GM12878 (cell line): ENCODE measurements at regions not wholly inside any gene's neighbourhood (a gene's known extent, or its start where the extent isn't known, plus 50 kb on each side); places are given as distances from the start of the nearest gene placed in this dataset.

Source experiments
- ATAC-seq: fragments of 200-7000 bp; cut with Tn5 transposase; 3 replicates; pipeline ENCODE4 v1.9.1; 2020; ENCODE audit warnings: mild to moderate bottlenecking, moderate library complexity
- BruUV-seq: library from RNA; stranded (reverse); fragments of 400-500 nt; replicated peaks from 2 replicates; lab custom pipeline; 2021; lab: Mats Ljungman, UMichigan
- CTCF ChIA-PET: fragments of 300-600 bp; sonication (Branson Sonifier 250); formaldehyde crosslinking; extraction: SDS; loops from one replicate; lab custom pipeline; 2021; ENCODE audit warnings: inconsistent platforms; lab: Yijun Ruan, JAX
- POLR2A ChIA-PET: fragments of 350-600 bp; formaldehyde crosslinking; extraction: SDS; loops from one replicate; lab custom pipeline; 2021; ENCODE audit warnings: inconsistent platforms; lab: Charles Lee
- RAD21 ChIA-PET: fragments of 300-600 bp; sonication (Branson Sonifier 250); formaldehyde crosslinking; loops from one replicate; lab custom pipeline; 2023; ENCODE audit warnings: antibody characterized with exemption; ENCODE audit not compliant: unreplicated experiment; lab: Charles Lee
- SMC1A ChIA-PET: fragments of 300-600 bp; sonication (Branson Sonifier 250); formaldehyde crosslinking; loops from one replicate; lab custom pipeline; 2023; ENCODE audit not compliant: unreplicated experiment, uncharacterized antibody; lab: Charles Lee
- DNase-seq: peaks from one replicate; pipeline ENCODE4 v3.0.0-alpha.2; 2011; ENCODE audit warnings: low read depth, low spot score
- FAIRE-seq: peaks from 3 replicates; lab custom pipeline; 2011; peaks lifted over from hg19 to GRCh38; lab: Jason Lieb, UNC
- H2AFZ ChIP-seq: 2 replicates; pipeline ENCODE4 v1.6.0; 2011; ENCODE audit warnings: low read depth, low read length, control low read depth; ENCODE audit not compliant: control insufficient read depth
- H3K27ac ChIP-seq: 2 replicates; pipeline ENCODE4 v1.5.1; 2011; ENCODE audit warnings: control low read depth; ENCODE audit not compliant: control insufficient read depth, insufficient read depth
- H3K27me3 ChIP-seq, 2 experiments: replicated peaks in 1 of 2; 2 replicates each; pipeline versions ENCODE4 v1.6.0 to v1.6.1; 2011; ENCODE audit warnings: low read length in 1 of 2; ENCODE audit not compliant: control insufficient read depth in 2 of 2, insufficient read depth in 2 of 2
- H3K36me3 ChIP-seq, 2 experiments: 2 replicates each; pipeline ENCODE4 v1.5.1; 2011; ENCODE audit warnings: low read length in 1 of 2; ENCODE audit not compliant: control insufficient read depth in 2 of 2, insufficient read depth in 2 of 2
- H3K4me1 ChIP-seq: 2 replicates; pipeline ENCODE4 v1.6.1; 2011; ENCODE audit warnings: mild to moderate bottlenecking, low read length, moderate library complexity, mixed read lengths; ENCODE audit not compliant: control insufficient read depth, insufficient read depth
- H3K4me2 ChIP-seq: 2 replicates; pipeline ENCODE4 v1.6.0; 2011; ENCODE audit warnings: control low read depth; ENCODE audit not compliant: control insufficient read depth, insufficient read depth
- H3K4me3 ChIP-seq: fragments of 200-600 bp; sonication (generic); 2 replicates; pipeline ENCODE4 v1.5.1; 2016
- H3K79me2 ChIP-seq: 2 replicates; pipeline ENCODE4 v1.6.0; 2011; ENCODE audit warnings: low read length; ENCODE audit not compliant: control insufficient read depth, insufficient read depth
- H3K9ac ChIP-seq: 2 replicates; pipeline ENCODE4 v1.8.0; 2011; ENCODE audit warnings: low read length, control low read depth, mixed read lengths; ENCODE audit not compliant: control insufficient read depth, insufficient read depth
- H3K9me3 ChIP-seq: replicated peaks from 3 replicates; pipeline ENCODE4 v1.5.1; 2011; ENCODE audit warnings: mild to moderate bottlenecking, low read length; ENCODE audit not compliant: control insufficient read depth, insufficient read depth
- H4K20me1 ChIP-seq: 2 replicates; pipeline ENCODE4 v1.6.0; 2011; ENCODE audit not compliant: control insufficient read depth, insufficient read depth
- BHLHE40 ChIP-seq, 2 experiments: fragments of 450-650 bp in 1 of 2; IDR thresholded peaks; 2 replicates each; pipeline ENCODE4 v1.6.1; 2011 to 2017; ENCODE audit warnings: low read depth in 2 of 2, borderline replicate concordance in 1 of 2, improper control_type of control experiment in 1 of 2, low read length in 1 of 2, mild to moderate bottlenecking in 1 of 2
- DPF2 ChIP-seq: fragments of 450-650 bp; IDR thresholded peaks from 2 replicates; pipeline ENCODE4 v1.6.1; 2017; ENCODE audit warnings: mild to moderate bottlenecking
- EED ChIP-seq: sonication (generic); IDR thresholded peaks from 2 replicates; pipeline ENCODE4 v1.6.1; 2016; ENCODE audit warnings: antibody characterized with exemption, low read depth
- IKZF1 ChIP-seq: fragments of 450-650 bp; conservative IDR thresholded peaks from 2 replicates; pipeline ENCODE4 v1.6.1; 2017; ENCODE audit warnings: antibody characterized with exemption, mild to moderate bottlenecking
- IKZF2 ChIP-seq, 2 experiments: fragments of 450-650 bp; IDR thresholded peaks; 2 replicates each; pipeline ENCODE4 v1.6.1; 2017; ENCODE audit warnings: mild to moderate bottlenecking in 2 of 2, moderate library complexity in 2 of 2
- NR2F1 ChIP-seq: fragments of 450-650 bp; conservative IDR thresholded peaks from 2 replicates; pipeline ENCODE4 v1.6.1; 2017; ENCODE audit warnings: mild to moderate bottlenecking
- RAD51 ChIP-seq: fragments of 450-650 bp; IDR thresholded peaks from 2 replicates; pipeline ENCODE4 v1.6.1; 2016; ENCODE audit warnings: moderate library complexity, mild to moderate bottlenecking, inconsistent platforms
- RBBP5 ChIP-seq: fragments of 200-600 bp; sonication (generic); conservative IDR thresholded peaks from 2 replicates; pipeline ENCODE4 v1.6.1; 2016
- RUNX3 ChIP-seq: IDR thresholded peaks from 2 replicates; pipeline ENCODE4 v1.6.1; 2012; ENCODE audit warnings: low read length, inconsistent platforms
- SMAD5 ChIP-seq: IDR thresholded peaks from 2 replicates; pipeline ENCODE4 v1.6.1; 2016; ENCODE audit warnings: antibody characterized with exemption, low read depth
- WGBS: methylation state at CpG from one replicate; pipeline ENCODE4 v1.1.6; 2016; ENCODE audit warnings: low lambda C conversion rate; ENCODE audit not compliant: insufficient replicate concordance, insufficient coverage; ENCODE audit errors: missing lambda C conversion rate; 5-methylcytosine and 5-hydroxymethylcytosine counted together
- in situ Hi-C: fragments of 300-500 bp; cut with MboI; formaldehyde crosslinking; loops from 9 replicates; pipeline ENCODE4 v1.14.3; 2018; ENCODE audit warnings: mixed read lengths
- intact Hi-C: fragments of 100-400 bp; cut with micrococcal nuclease; formaldehyde crosslinking; loops from one replicate; pipeline ENCODE4 v1.14.2; 2022; ENCODE audit not compliant: unreplicated experiment
- TF ChIP-seq, protein P1 (sequence below): fragments of 450-650 bp; IDR thresholded peaks from 2 replicates; pipeline ENCODE4 v1.6.1; 2016; ENCODE audit warnings: mild to moderate bottlenecking

GRCh38 chr15:95018888-95019545 is 787.7 kb downstream of the MCTP2 start:
- ChIA-PET SMC1A (no interaction called here), POLR2A (no interaction called here), CTCF (no interaction called here), RAD21 (no interaction called here)
- Histone ChIP-seq H3K79me2 (no peaks in the 10 kb centered on the region), H3K4me1 (no peaks in the 10 kb centered on the region), H3K4me3 (no peak overlapping the region), H3K9me3 (no peaks in the 10 kb centered on the region; the same call in 2 of the 3 replicates), H3K27me3 (no peaks in the 10 kb centered on the region), H4K20me1 (no peaks in the 10 kb centered on the region), H3K4me2 (no peak overlapping the region), H3K9ac (no peak overlapping the region), H3K27ac (no peak overlapping the region), H3K36me3 (no peaks in the 10 kb centered on the region), H2AFZ (no peak overlapping the region)
- no peak for FAIRE-seq
- in situ Hi-C loops (no loop called here), intact Hi-C loops (no loop called here)
- peak; percentile 98 for ATAC-seq
- WGBS, result 7% methylated on average over 6 of the region's 6 CpGs
- 0 out of 2 replicates have a peak, but pooled peaks have one; percentile 30 for TF ChIP-seq RUNX3
- no peak for TF ChIP-seq SMAD5
- peak in 1 of 2 experiments; percentile 20; a peak in 1 of 4 replicates for TF ChIP-seq IKZF2 (IDR thresholded peaks at IDR 0.05)
- TF ChIP-seq, protein P1, sequence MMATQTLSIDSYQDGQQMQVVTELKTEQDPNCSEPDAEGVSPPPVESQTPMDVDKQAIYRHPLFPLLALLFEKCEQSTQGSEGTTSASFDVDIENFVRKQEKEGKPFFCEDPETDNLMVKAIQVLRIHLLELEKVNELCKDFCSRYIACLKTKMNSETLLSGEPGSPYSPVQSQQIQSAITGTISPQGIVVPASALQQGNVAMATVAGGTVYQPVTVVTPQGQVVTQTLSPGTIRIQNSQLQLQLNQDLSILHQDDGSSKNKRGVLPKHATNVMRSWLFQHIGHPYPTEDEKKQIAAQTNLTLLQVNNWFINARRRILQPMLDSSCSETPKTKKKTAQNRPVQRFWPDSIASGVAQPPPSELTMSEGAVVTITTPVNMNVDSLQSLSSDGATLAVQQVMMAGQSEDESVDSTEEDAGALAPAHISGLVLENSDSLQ, result peak; percentile 74
- TF ChIP-seq EED, result no peak
- 0 out of 2 replicates have a peak, but pooled peaks have one; percentile 46 for TF ChIP-seq DPF2
- peak; percentile 14 to 52; a peak in 2 of 4 replicates for TF ChIP-seq BHLHE40 (IDR thresholded peaks at IDR 0.05; ENCODE audit: borderline replicate concordance in 1 of 2, low read depth in 2 of 2, low read length in 1 of 2)
- peak; percentile 48; the same call in 1 of the 2 replicates for TF ChIP-seq RAD51
- no peak for TF ChIP-seq RBBP5
- TF ChIP-seq NR2F1, result 0 out of 2 replicates have a peak, but pooled peaks have one; percentile 31
- TF ChIP-seq IKZF1, result peak; percentile 51
- BruUV-seq, result no TSS peak
- DNase-seq, result no peak
